Glutamatergic neuron (in vitro differentiated cells): ENCODE measurements at regions not wholly inside any gene's neighbourhood (a gene's known extent, or its start where the extent isn't known, plus 50 kb on each side); places are given as distances from the start of the nearest gene placed in this dataset.
A peak's percentile ranks its signal among the peaks of the same experiment; 100 is the strongest.

Experiments used
- DNase-seq: peaks from one replicate; pipeline ENCODE4 v3.0.0; 2022
- H3K27ac Mint-ChIP-seq: one replicate; pipeline ENCODE4 v1.8.0; 2020; ENCODE audit warnings: mild to moderate bottlenecking, mixed read lengths, inconsistent platforms; ENCODE audit not compliant: unreplicated experiment
- H3K27me3 Mint-ChIP-seq: one replicate; pipeline ENCODE4 v1.8.0; 2020; ENCODE audit warnings: mild to moderate bottlenecking, moderate library complexity, mixed read lengths, inconsistent platforms; ENCODE audit not compliant: unreplicated experiment
- H3K36me3 Mint-ChIP-seq: one replicate; pipeline ENCODE4 v1.8.0; 2020; ENCODE audit warnings: mild to moderate bottlenecking, mixed read lengths, inconsistent platforms; ENCODE audit not compliant: unreplicated experiment
- H3K4me1 Mint-ChIP-seq: one replicate; pipeline ENCODE4 v1.8.0; 2020; ENCODE audit warnings: mild to moderate bottlenecking, low read depth, mixed read lengths, inconsistent platforms; ENCODE audit not compliant: unreplicated experiment
- H3K4me3 Mint-ChIP-seq: one replicate; pipeline ENCODE4 v1.8.0; 2020; ENCODE audit warnings: mild to moderate bottlenecking, mixed read lengths, inconsistent platforms; ENCODE audit not compliant: unreplicated experiment
- H3K9me3 Mint-ChIP-seq: one replicate; pipeline ENCODE4 v1.8.0; 2020; ENCODE audit warnings: mild to moderate bottlenecking, moderate library complexity, mixed read lengths, inconsistent platforms; ENCODE audit not compliant: unreplicated experiment
- TF ChIP-seq, protein P1 (sequence below): fragments of 200-600 bp; sonication (generic); IDR thresholded peaks from one replicate; pipeline ENCODE4 v1.5.0; 2021; ENCODE audit not compliant: partially characterized antibody, unreplicated experiment

DNA sequence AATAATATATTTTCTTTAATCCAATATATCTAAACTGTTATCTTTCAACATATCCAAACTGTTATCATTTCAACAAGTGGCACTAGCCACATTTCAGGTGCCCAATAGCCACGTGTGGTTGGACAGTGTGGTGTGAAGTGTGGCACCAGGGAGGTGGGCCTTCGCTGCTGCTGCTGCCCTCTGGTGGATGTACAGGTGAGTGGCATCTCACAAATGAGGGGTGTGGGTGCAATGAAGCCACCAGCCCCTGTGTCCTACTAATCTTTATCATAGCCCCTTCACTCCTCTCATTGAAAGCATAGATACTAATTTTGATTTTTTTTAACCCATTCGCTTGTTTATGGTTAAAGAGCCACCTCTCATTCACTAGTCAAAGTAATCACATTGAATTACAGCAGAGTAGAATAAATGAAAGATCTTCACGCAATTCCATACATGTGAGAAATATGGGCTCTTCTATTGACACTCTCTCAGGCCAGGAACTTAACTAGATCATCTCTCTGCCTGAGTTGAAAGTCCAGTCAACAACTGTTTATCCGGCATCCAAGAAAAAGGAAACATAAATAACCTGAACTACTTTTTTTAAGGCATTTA lies 499.2 kb downstream of the OMA1 start:
- Mint-ChIP-seq H3K27ac (no peak overlapping the region), H3K4me3 (no peak overlapping the region), H3K27me3 (no peaks in the 10 kb centered on the region), H3K4me1 (no peaks in the 10 kb centered on the region), H3K9me3 (peaks cover 3% of the 10 kb centered on the region), H3K36me3 (no peaks in the 10 kb centered on the region)
- peak; percentile 66 for DNase-seq
- TF ChIP-seq, protein P1, sequence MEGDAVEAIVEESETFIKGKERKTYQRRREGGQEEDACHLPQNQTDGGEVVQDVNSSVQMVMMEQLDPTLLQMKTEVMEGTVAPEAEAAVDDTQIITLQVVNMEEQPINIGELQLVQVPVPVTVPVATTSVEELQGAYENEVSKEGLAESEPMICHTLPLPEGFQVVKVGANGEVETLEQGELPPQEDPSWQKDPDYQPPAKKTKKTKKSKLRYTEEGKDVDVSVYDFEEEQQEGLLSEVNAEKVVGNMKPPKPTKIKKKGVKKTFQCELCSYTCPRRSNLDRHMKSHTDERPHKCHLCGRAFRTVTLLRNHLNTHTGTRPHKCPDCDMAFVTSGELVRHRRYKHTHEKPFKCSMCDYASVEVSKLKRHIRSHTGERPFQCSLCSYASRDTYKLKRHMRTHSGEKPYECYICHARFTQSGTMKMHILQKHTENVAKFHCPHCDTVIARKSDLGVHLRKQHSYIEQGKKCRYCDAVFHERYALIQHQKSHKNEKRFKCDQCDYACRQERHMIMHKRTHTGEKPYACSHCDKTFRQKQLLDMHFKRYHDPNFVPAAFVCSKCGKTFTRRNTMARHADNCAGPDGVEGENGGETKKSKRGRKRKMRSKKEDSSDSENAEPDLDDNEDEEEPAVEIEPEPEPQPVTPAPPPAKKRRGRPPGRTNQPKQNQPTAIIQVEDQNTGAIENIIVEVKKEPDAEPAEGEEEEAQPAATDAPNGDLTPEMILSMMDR, result peak; percentile 82

DNA sequence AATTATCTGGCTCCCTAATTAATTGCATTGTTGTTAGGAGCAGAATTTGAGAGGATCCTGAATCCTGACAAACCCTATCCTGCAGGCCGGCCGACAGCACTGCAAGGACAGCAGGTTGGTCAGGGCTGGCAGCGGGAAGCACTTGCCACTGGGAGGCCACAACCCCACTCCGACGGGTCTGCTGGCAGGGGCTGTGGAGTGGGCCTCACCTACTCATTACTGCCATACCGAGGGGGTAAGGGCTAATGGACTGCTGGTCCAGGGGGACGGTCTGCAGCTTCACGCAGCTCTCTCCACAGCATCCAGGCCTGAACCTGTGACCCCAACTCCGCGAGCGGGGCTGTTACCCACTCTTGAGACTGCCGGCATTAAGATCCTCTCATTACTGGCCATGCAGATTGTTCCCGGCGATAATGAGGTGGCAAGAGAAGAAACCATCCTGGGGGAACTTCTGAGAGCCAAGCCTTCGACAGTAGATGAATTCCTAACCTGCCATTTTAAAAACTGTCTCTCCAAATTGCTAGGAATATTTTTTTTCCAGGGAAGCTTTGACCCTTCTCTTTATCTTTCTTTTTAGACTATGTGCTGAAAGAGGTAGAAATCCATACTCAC lies 501.3 kb downstream of the OMA1 start:
- Mint-ChIP-seq H3K9me3 (peaks cover 3% of the 10 kb centered on the region), H3K4me3 (no peak overlapping the region), H3K36me3 (no peaks in the 10 kb centered on the region), H3K27ac (no peak overlapping the region), H3K27me3 (no peaks in the 10 kb centered on the region), H3K4me1 (no peaks in the 10 kb centered on the region)
- TF ChIP-seq, protein P1, result no peak
- no peak for DNase-seq

DNA sequence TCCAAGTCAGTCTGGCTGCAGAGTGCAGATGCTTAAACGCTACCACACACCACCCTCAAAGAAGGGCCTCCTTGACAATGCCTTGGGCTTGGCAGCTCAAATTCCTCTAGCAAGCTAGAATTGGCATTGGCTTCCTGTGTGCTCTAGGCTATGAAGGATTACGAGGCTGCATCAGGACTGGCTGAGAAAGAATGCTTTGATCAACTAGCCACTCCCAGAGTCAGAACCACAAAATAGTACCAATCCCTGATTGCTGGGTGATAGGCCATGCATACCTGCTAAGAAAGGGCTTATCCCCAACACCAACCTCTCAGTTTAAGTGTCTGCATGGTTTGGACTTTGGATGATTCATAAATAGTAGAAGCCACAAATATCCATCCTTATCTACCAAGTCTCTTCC lies 504.9 kb downstream of the OMA1 start:
- DNase-seq, result no peak
- H3K27me3 Mint-ChIP-seq, result peaks cover 2% of the 10 kb centered on the region
- no peaks in the 10 kb centered on the region for H3K36me3 Mint-ChIP-seq
- no peaks in the 10 kb centered on the region for H3K9me3 Mint-ChIP-seq
- no peak overlapping the region for H3K27ac Mint-ChIP-seq
- H3K4me1 Mint-ChIP-seq, result no peaks in the 10 kb centered on the region
- TF ChIP-seq, protein P1, result no peak
- no peak overlapping the region for H3K4me3 Mint-ChIP-seq

DNA sequence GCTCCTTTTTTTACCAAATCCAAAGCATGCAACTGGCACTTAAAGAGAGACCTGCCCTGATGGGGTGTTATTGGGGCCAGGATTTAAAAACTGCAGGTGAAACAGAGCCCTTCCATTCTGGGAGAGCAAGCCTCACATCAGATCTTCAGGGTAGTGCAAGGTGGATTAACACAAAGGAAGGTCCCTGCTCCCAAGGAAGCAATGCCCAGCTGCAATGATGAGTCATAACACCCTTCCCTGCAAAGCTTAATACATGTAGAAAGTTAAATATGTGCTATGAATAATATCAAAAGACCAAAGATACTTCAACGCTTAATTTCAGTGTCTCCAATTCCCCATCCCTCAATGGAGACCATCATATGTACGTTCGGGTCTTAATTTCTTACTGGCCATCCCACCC lies 508.0 kb downstream of the OMA1 start:
- Mint-ChIP-seq H3K27me3 (peaks cover 2% of the 10 kb centered on the region), H3K36me3 (no peaks in the 10 kb centered on the region), H3K9me3 (no peaks in the 10 kb centered on the region), H3K27ac (no peak overlapping the region), H3K4me1 (no peaks in the 10 kb centered on the region), H3K4me3 (no peak overlapping the region)
- TF ChIP-seq, protein P1, result no peak
- no peak for DNase-seq

DNA sequence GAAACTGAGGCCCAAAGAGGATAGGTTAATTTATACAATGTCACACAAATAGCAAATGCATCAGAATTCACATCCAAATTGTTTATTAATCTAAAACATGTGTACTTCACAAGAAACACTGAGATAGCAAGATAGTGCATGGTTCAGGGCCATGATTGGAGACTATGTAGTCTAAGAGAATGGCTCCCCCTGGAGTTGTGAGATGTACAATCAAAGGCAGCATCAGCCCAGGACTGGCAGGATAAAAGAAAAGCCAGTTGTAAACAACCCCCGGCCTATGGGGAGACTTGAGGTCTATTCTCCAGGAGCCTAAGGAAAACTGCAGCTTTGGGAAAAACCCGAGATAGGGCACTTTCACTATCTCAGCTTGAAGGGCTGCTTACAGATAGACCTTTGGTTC lies 511.0 kb downstream of the OMA1 start:
- TF ChIP-seq, protein P1, result peak; percentile 22
- H3K27me3 Mint-ChIP-seq, result peaks cover 2% of the 10 kb centered on the region
- no peaks in the 10 kb centered on the region for H3K4me1 Mint-ChIP-seq
- DNase-seq, result no peak
- H3K9me3 Mint-ChIP-seq, result no peaks in the 10 kb centered on the region
- H3K36me3 Mint-ChIP-seq, result no peaks in the 10 kb centered on the region
- no peak overlapping the region for H3K27ac Mint-ChIP-seq
- H3K4me3 Mint-ChIP-seq, result no peak overlapping the region
